Breast epithelium (tissue), 3 donors: ENCODE measurements at regions not wholly inside any gene's neighbourhood (a gene's known extent, or its start where the extent isn't known, plus 50 kb on each side); places are given as distances from the start of the nearest gene placed in this dataset.

Experiments used
- POLR2A ChIP-seq: fragments of 450-650 bp; IDR thresholded peaks from one replicate; pipeline ENCODE4 v1.6.1; 2016; ENCODE audit warnings: antibody characterized with exemption, mild to moderate bottlenecking, moderate library complexity
- POLR2AphosphoS5 ChIP-seq, 3 donors: sonication (generic); formaldehyde crosslinking; IDR thresholded peaks; one replicate each; pipeline ENCODE4 v1.6.1; 2017; ENCODE audit warnings: antibody characterized with exemption in 3 of 3
- TF ChIP-seq, protein P1 (sequence below), 3 donors: fragments of 450-650 bp; IDR thresholded peaks; one replicate each; pipeline ENCODE4 v1.5.1; 2016 to 2017; ENCODE audit warnings: antibody characterized with exemption in 3 of 3, mild to moderate bottlenecking in 3 of 3, moderate library complexity in 3 of 3

DNA sequence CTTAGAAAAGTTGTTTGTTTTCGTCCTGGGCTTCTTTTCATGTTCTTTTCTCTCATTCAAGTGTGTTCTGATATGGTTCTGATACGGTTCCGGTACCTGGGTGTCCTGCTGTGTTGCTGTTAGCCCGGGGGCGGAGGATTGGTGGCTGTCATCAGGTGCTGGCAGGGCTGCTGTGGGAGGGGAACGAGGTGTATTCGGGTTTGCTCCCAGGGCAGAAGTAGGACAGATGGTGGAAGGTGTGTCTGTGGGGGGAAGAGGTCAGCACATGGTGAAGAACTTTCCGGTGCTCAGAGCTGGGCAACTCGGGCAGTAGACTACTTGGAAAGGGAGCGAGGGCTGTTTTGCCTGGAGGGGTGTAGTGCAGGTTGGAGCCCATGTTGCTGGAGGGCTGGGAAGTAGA is 70.2 kb downstream of the SLC25A47 start:
- TF ChIP-seq, protein P1, sequence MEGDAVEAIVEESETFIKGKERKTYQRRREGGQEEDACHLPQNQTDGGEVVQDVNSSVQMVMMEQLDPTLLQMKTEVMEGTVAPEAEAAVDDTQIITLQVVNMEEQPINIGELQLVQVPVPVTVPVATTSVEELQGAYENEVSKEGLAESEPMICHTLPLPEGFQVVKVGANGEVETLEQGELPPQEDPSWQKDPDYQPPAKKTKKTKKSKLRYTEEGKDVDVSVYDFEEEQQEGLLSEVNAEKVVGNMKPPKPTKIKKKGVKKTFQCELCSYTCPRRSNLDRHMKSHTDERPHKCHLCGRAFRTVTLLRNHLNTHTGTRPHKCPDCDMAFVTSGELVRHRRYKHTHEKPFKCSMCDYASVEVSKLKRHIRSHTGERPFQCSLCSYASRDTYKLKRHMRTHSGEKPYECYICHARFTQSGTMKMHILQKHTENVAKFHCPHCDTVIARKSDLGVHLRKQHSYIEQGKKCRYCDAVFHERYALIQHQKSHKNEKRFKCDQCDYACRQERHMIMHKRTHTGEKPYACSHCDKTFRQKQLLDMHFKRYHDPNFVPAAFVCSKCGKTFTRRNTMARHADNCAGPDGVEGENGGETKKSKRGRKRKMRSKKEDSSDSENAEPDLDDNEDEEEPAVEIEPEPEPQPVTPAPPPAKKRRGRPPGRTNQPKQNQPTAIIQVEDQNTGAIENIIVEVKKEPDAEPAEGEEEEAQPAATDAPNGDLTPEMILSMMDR (IDR thresholded peaks at IDR 0.05) = no peak
- TF ChIP-seq POLR2AphosphoS5 (IDR thresholded peaks at IDR 0.05) (no peak), POLR2A (no peak)
